ENCODE measurements at regions not wholly inside any gene's neighbourhood (a gene's known extent, or its start where the extent isn't known, plus 50 kb on each side); places are given as distances from the start of the nearest gene placed in this dataset.
"Not testable (repeated sequence)": the region's sequence is repeated elsewhere in the genome, so short reads cannot be mapped to it uniquely, and the experiment has no call there.

- H3K36me3 ChIP-seq: no peaks in the 10 kb centered on the region
- DNase-seq (ENCODE audit: low spot score in 2 of 2): no peak
- no peak overlapping the region for H3K4me3 ChIP-seq
- peaks cover 30% of the 10 kb centered on the region for H3K4me1 ChIP-seq
- no peak for TF ChIP-seq POLR2A (IDR thresholded peaks at IDR 0.05)
- TF ChIP-seq POLR2AphosphoS5 (IDR thresholded peaks at IDR 0.05): no peak
- TF ChIP-seq CTCF (IDR thresholded peaks at IDR 0.05): no peak
- no peak for TF ChIP-seq EP300 (IDR thresholded peaks at IDR 0.05)
- H3K27me3 ChIP-seq: peaks cover 3% of the 10 kb centered on the region
- whole genome bisulfite sequencing: 71% methylated on average over 9 of the region's 11 CpGs
- no peak overlapping the region for H3K27ac ChIP-seq
- no peaks in the 10 kb centered on the region for H3K9me3 ChIP-seq
These were observed 104.6 kb upstream of the KLF13 start for GRCh38 chr15:31221936-31222515.

- WGBS: 77% methylated on average over 10 of the region's 10 CpGs
- no peak overlapping the region for H3K4me3 ChIP-seq
- TF ChIP-seq POLR2A (IDR thresholded peaks at IDR 0.05) (no peak), CTCF (IDR thresholded peaks at IDR 0.05) (no peak), EP300 (IDR thresholded peaks at IDR 0.05) (no peak), POLR2AphosphoS5 (IDR thresholded peaks at IDR 0.05) (no peak)
- no peaks in the 10 kb centered on the region for H3K9me3 ChIP-seq
- no peak overlapping the region for H3K27ac ChIP-seq
- no peak for DNase-seq (ENCODE audit: low spot score in 2 of 2)
- H3K36me3 ChIP-seq: no peaks in the 10 kb centered on the region
- peaks cover 3% of the 10 kb centered on the region for H3K27me3 ChIP-seq
- H3K4me1 ChIP-seq: peaks cover 28% of the 10 kb centered on the region
These were observed 103.8 kb upstream of the KLF13 start for GRCh38 chr15:31222773-31223341.

- DNase-seq (ENCODE audit: low spot score in 2 of 2): no peak
- Histone ChIP-seq H3K36me3 (no peaks in the 10 kb centered on the region), H3K9me3 (no peaks in the 10 kb centered on the region), H3K4me3 (peak overlapping the region; percentile 17), H3K4me1 (peaks cover 20% of the 10 kb centered on the region), H3K27ac (no peak overlapping the region), H3K27me3 (peaks cover 3% of the 10 kb centered on the region)
- TF ChIP-seq CTCF (IDR thresholded peaks at IDR 0.05): no peak
- WGBS: 52% methylated on average over 39 of the region's 42 CpGs
These were observed 102.9 kb upstream of the KLF13 start for GRCh38 chr15:31223478-31224350.

GRCh38 chr15:31224661-31225060, 102.0 kb upstream of the KLF13 start:
- not testable (repeated sequence) for H3K9me3 ChIP-seq; H3K4me3 ChIP-seq; H3K36me3 ChIP-seq; H3K27me3 ChIP-seq; H3K27ac ChIP-seq; DNase-seq (ENCODE audit: low spot score in 2 of 2)
- peaks cover 15% of the 10 kb centered on the region for H3K4me1 ChIP-seq
- WGBS: 56% methylated on average over 4 of the region's 4 CpGs

- H3K4me1 ChIP-seq: peaks cover 15% of the 10 kb centered on the region
- 94% methylated on average over 13 of the region's 18 CpGs for WGBS
- TF ChIP-seq POLR2AphosphoS5 (IDR thresholded peaks at IDR 0.05) (no peak), EP300 (IDR thresholded peaks at IDR 0.05) (no peak), CTCF (IDR thresholded peaks at IDR 0.05) (no peak), POLR2A (IDR thresholded peaks at IDR 0.05) (no peak)
These were observed 101.2 kb upstream of the KLF13 start for GRCh38 chr15:31225356-31225955.

More at GRCh38 chr15:31225356-31225955, 101.2 kb upstream of the KLF13 start:
- H3K27ac ChIP-seq: no peak overlapping the region
- H3K36me3 ChIP-seq: no peaks in the 10 kb centered on the region
- H3K4me3 ChIP-seq: no peak overlapping the region
- peaks cover 3% of the 10 kb centered on the region for H3K27me3 ChIP-seq
- DNase-seq (ENCODE audit: low spot score in 2 of 2): no peak
- no peaks in the 10 kb centered on the region for H3K9me3 ChIP-seq

Measured in suprapubic skin (tissue), 4 donors.